SK-N-SH treated with all-trans-retinoic acid at 6 μM for 48 hours (cell line): ENCODE measurements at regions not wholly inside any gene's neighbourhood (a gene's known extent, or its start where the extent isn't known, plus 50 kb on each side); places are given as distances from the start of the nearest gene placed in this dataset.

Experiments
- ATAC-seq: fragments of 200-7000 bp; cut with Tn5 transposase; 3 replicates; pipeline ENCODE4 v1.9.1; 2020; ENCODE audit warnings: mild to moderate bottlenecking, moderate library complexity
- ARNTL ChIP-seq: fragments of 450-650 bp; formaldehyde crosslinking; IDR thresholded peaks from 2 replicates; pipeline ENCODE4 v1.5.0; 2020; ENCODE audit warnings: low read depth, mild to moderate bottlenecking, moderate library complexity, borderline replicate concordance
- CREB5 ChIP-seq: fragments of 250-450 bp; sonication (Bioruptor Pico); IDR thresholded peaks from 2 replicates; pipeline ENCODE4 v1.5.1; 2020; ENCODE audit warnings: low read depth, mild to moderate bottlenecking, moderate library complexity
- CSDC2 ChIP-seq: fragments of 250-450 bp; sonication (Bioruptor Pico); IDR thresholded peaks from 2 replicates; pipeline ENCODE4 v1.5.0; 2020; ENCODE audit warnings: mild to moderate bottlenecking, moderate library complexity
- ESRRG ChIP-seq: fragments of 250-450 bp; sonication (Bioruptor Pico); IDR thresholded peaks from 2 replicates; pipeline ENCODE4 v1.6.1; 2021; ENCODE audit warnings: mild to moderate bottlenecking
- GLIS3 ChIP-seq: fragments of 250-450 bp; sonication (Bioruptor Pico); IDR thresholded peaks from 2 replicates; pipeline ENCODE4 v1.5.0; 2020; ENCODE audit warnings: mild to moderate bottlenecking, moderate library complexity
- ISL1 ChIP-seq: fragments of 250-450 bp; sonication (Bioruptor Pico); IDR thresholded peaks from 2 replicates; pipeline ENCODE4 v2.1.2; 2022; ENCODE audit warnings: mild to moderate bottlenecking, moderate library complexity
- OSR1 ChIP-seq: fragments of 250-450 bp; sonication (Bioruptor Pico); IDR thresholded peaks from 2 replicates; pipeline ENCODE4 v1.8.0; 2022; ENCODE audit warnings: moderate library complexity, mild to moderate bottlenecking, inconsistent platforms
- POU6F1 ChIP-seq: fragments of 250-450 bp; sonication (Bioruptor Pico); IDR thresholded peaks from 2 replicates; pipeline ENCODE4 v1.8.0; 2021; ENCODE audit warnings: low read depth, mild to moderate bottlenecking, moderate library complexity, borderline replicate concordance
- PPARA ChIP-seq: fragments of 250-450 bp; sonication (Bioruptor Pico); IDR thresholded peaks from 2 replicates; pipeline ENCODE4 v1.5.0; 2020; ENCODE audit warnings: mild to moderate bottlenecking, borderline replicate concordance
- SNAI2 ChIP-seq: fragments of 250-450 bp; sonication (Bioruptor Pico); IDR thresholded peaks from 2 replicates; pipeline ENCODE4 v1.5.0; 2020; ENCODE audit warnings: mild to moderate bottlenecking, moderate library complexity
- TCF4 ChIP-seq: fragments of 250-450 bp; sonication (Bioruptor Pico); IDR thresholded peaks from 2 replicates; pipeline ENCODE4 v1.8.0; 2021; ENCODE audit warnings: mild to moderate bottlenecking, moderate library complexity, borderline replicate concordance
- TOX ChIP-seq: fragments of 250-450 bp; sonication (Bioruptor Pico); IDR thresholded peaks from 2 replicates; pipeline ENCODE4 v1.8.0; 2021; ENCODE audit warnings: mild to moderate bottlenecking, moderate library complexity, borderline replicate concordance
- ZFP3 ChIP-seq: fragments of 250-450 bp; sonication (Bioruptor Pico); IDR thresholded peaks from 2 replicates; pipeline ENCODE4 v1.5.0; 2020; ENCODE audit warnings: mild to moderate bottlenecking, moderate library complexity
- ZFP30 ChIP-seq: fragments of 450-650 bp; formaldehyde crosslinking; IDR thresholded peaks from 2 replicates; pipeline ENCODE4 v1.5.0; 2022; ENCODE audit warnings: mild to moderate bottlenecking, moderate library complexity
- ZNF565 ChIP-seq: fragments of 450-650 bp; formaldehyde crosslinking; conservative IDR thresholded peaks from 2 replicates; pipeline ENCODE4 v1.5.0; 2020; ENCODE audit warnings: low read depth, mild to moderate bottlenecking, moderate library complexity
- ZNF70 ChIP-seq: fragments of 450-650 bp; formaldehyde crosslinking; IDR thresholded peaks from 2 replicates; pipeline ENCODE4 v1.5.0; 2020; ENCODE audit warnings: mild to moderate bottlenecking, moderate library complexity
- ZNF8 ChIP-seq: fragments of 450-650 bp; formaldehyde crosslinking; IDR thresholded peaks from 2 replicates; pipeline ENCODE4 v1.5.0; 2020; ENCODE audit warnings: mild to moderate bottlenecking, moderate library complexity
- TF ChIP-seq, protein P1 (sequence below): fragments of 250-450 bp; sonication (Bioruptor Pico); IDR thresholded peaks from 2 replicates; pipeline ENCODE4 v1.5.1; 2021; ENCODE audit warnings: mild to moderate bottlenecking, moderate library complexity
- TF ChIP-seq, protein P2 (sequence below): fragments of 250-450 bp; sonication (Bioruptor Pico); IDR thresholded peaks from 2 replicates; pipeline ENCODE4 v1.5.0; 2020; ENCODE audit warnings: mild to moderate bottlenecking, moderate library complexity

GRCh38 chr6:144737998-144738397 lies 452.9 kb downstream of the UTRN start:
- ATAC-seq: no peak
- TF ChIP-seq, protein P1, sequence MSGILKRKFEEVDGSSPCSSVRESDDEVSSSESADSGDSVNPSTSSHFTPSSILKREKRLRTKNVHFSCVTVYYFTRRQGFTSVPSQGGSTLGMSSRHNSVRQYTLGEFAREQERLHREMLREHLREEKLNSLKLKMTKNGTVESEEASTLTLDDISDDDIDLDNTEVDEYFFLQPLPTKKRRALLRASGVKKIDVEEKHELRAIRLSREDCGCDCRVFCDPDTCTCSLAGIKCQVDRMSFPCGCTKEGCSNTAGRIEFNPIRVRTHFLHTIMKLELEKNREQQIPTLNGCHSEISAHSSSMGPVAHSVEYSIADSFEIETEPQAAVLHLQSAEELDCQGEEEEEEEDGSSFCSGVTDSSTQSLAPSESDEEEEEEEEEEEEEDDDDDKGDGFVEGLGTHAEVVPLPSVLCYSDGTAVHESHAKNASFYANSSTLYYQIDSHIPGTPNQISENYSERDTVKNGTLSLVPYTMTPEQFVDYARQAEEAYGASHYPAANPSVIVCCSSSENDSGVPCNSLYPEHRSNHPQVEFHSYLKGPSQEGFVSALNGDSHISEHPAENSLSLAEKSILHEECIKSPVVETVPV (CRISPR knock-in tag): no peak
- TF ChIP-seq ARNTL: no peak
- TF ChIP-seq TCF4 (CRISPR knock-in tag): no peak
- no peak for TF ChIP-seq ZNF8 (CRISPR knock-in tag)
- TF ChIP-seq, protein P2, sequence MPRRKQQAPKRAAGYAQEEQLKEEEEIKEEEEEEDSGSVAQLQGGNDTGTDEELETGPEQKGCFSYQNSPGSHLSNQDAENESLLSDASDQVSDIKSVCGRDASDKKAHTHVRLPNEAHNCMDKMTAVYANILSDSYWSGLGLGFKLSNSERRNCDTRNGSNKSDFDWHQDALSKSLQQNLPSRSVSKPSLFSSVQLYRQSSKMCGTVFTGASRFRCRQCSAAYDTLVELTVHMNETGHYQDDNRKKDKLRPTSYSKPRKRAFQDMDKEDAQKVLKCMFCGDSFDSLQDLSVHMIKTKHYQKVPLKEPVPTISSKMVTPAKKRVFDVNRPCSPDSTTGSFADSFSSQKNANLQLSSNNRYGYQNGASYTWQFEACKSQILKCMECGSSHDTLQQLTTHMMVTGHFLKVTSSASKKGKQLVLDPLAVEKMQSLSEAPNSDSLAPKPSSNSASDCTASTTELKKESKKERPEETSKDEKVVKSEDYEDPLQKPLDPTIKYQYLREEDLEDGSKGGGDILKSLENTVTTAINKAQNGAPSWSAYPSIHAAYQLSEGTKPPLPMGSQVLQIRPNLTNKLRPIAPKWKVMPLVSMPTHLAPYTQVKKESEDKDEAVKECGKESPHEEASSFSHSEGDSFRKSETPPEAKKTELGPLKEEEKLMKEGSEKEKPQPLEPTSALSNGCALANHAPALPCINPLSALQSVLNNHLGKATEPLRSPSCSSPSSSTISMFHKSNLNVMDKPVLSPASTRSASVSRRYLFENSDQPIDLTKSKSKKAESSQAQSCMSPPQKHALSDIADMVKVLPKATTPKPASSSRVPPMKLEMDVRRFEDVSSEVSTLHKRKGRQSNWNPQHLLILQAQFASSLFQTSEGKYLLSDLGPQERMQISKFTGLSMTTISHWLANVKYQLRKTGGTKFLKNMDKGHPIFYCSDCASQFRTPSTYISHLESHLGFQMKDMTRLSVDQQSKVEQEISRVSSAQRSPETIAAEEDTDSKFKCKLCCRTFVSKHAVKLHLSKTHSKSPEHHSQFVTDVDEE: no peak
- no peak for TF ChIP-seq GLIS3 (CRISPR knock-in tag)
- TF ChIP-seq ISL1 (CRISPR knock-in tag): no peak
- TF ChIP-seq CREB5 (CRISPR knock-in tag): no peak
- no peak for TF ChIP-seq OSR1 (CRISPR knock-in tag)
- no peak for TF ChIP-seq PPARA (CRISPR knock-in tag)
- TF ChIP-seq SNAI2: no peak
- TF ChIP-seq ESRRG: no peak
- TF ChIP-seq CSDC2: no peak
- no peak for TF ChIP-seq ZNF565 (CRISPR knock-in tag)
- TF ChIP-seq ZFP30 (CRISPR knock-in tag): no peak
- no peak for TF ChIP-seq ZFP3 (CRISPR knock-in tag)

- ATAC-seq: no peak
- no peak for TF ChIP-seq CREB5 (CRISPR knock-in tag)
- no peak for TF ChIP-seq ZNF565 (CRISPR knock-in tag)
- TF ChIP-seq OSR1 (CRISPR knock-in tag): no peak
- TF ChIP-seq TOX: no peak
- TF ChIP-seq, protein P2: no peak
- no peak for TF ChIP-seq ESRRG
- TF ChIP-seq, protein P1 (CRISPR knock-in tag): no peak
- no peak for TF ChIP-seq CSDC2
- TF ChIP-seq GLIS3 (CRISPR knock-in tag): no peak
Measured at GRCh38 chr6:144739873-144740272, 454.7 kb downstream of the UTRN start.

GRCh38 chr6:144741659-144742058 lies 456.5 kb downstream of the UTRN start:
- ATAC-seq: no peak
- TF ChIP-seq ZNF8 (CRISPR knock-in tag) (no peak), ISL1 (CRISPR knock-in tag) (no peak), POU6F1 (CRISPR knock-in tag) (no peak), ZNF70 (no peak)
- TF ChIP-seq, protein P2: no peak
- TF ChIP-seq, protein P1 (CRISPR knock-in tag): no peak
